ENCODE measurements at regions not wholly inside any gene's neighbourhood (a gene's known extent, or its start where the extent isn't known, plus 50 kb on each side); places are given as distances from the start of the nearest gene placed in this dataset.

- H3K23ac ChIP-seq (ENCODE audit: low read depth, low read length) = no peak overlapping the region
- H4K20me1 ChIP-seq (ENCODE audit: insufficient read depth, low read length) = no peaks in the 10 kb centered on the region
- ATAC-seq (ENCODE audit: low read depth) = no peak
- H2BK20ac ChIP-seq (ENCODE audit: low read depth, low read length) = no peak overlapping the region
- H3K27ac ChIP-seq (ENCODE audit: insufficient read depth, low read length) = no peak overlapping the region
- no peak overlapping the region for H4K91ac ChIP-seq (ENCODE audit: insufficient read depth, low read depth, low read length)
- no peak overlapping the region for H2BK5ac ChIP-seq (ENCODE audit: low read depth, low read length, poor library complexity, severe bottlenecking)
- H3K14ac ChIP-seq (replicated peaks; ENCODE audit: low read depth, low read length) = no peak overlapping the region
- WGBS, 2 experiments (ENCODE audit: extremely low coverage in 2 of 2, insufficient read length in 1 of 2) = no CpG with 5 or more reads among the region's 1 CpG
- ChIA-PET POLR2A (ENCODE audit: unreplicated experiment) (no interaction called here), CTCF (no interaction called here)
- no peaks in the 10 kb centered on the region for H3K27me3 ChIP-seq (ENCODE audit: control insufficient read depth, insufficient read depth, low read length)
- no peak overlapping the region for H2AFZ ChIP-seq (replicated peaks; ENCODE audit: low read length, poor library complexity)
- TF ChIP-seq CEBPB (IDR thresholded peaks at IDR 0.05; ENCODE audit: low read depth, low read length) = no peak
- in situ Hi-C loops (cut with MboI; ENCODE audit: low sequenced_read_pairs) = no loop called here
- no peak overlapping the region for H3K9ac ChIP-seq (ENCODE audit: low read depth, low read length)
- H2AK5ac ChIP-seq (ENCODE audit: low read depth, low read length) = no peak overlapping the region
- H2BK15ac ChIP-seq (ENCODE audit: low read depth, low read length) = no peak overlapping the region
- no peak overlapping the region for H4K5ac ChIP-seq (ENCODE audit: low read depth, low read length)
- no peak overlapping the region for H3K4me3 ChIP-seq (ENCODE audit: insufficient read depth, low read depth, low read length)
- no peak overlapping the region for H3K18ac ChIP-seq (ENCODE audit: low read depth, low read length)
- H3K9me3 ChIP-seq (ENCODE audit: control insufficient read depth, insufficient read depth, low read length) = no peaks in the 10 kb centered on the region; the same call in 1 of the 2 replicates
- dilution Hi-C loops (cut with HindIII; ENCODE audit: low sequenced_read_pairs, unreplicated experiment) = no loop called here
- no peak overlapping the region for H3K56ac ChIP-seq (ENCODE audit: extremely low read depth, insufficient read depth, low read length)
- intact Hi-C loops (cut with micrococcal nuclease) = no loop called here
- no TSS peak for BruUV-seq (replicated peaks)
- H3K79me1 ChIP-seq (ENCODE audit: low read depth in 1 of 2, low read length in 2 of 2) = no peaks in the 10 kb centered on the region
- H3K4me2 ChIP-seq (ENCODE audit: low read depth, low read length) = no peak overlapping the region
- H3K9me1 ChIP-seq (ENCODE audit: insufficient read depth, low read length) = no peaks in the 10 kb centered on the region
- H3K4ac ChIP-seq (ENCODE audit: low read depth, low read length) = no peak overlapping the region
- no peak for DNase-seq
- no peak overlapping the region for H2BK120ac ChIP-seq (ENCODE audit: low read depth, low read length)
- H3K36me3 ChIP-seq (ENCODE audit: control insufficient read depth, insufficient read depth, low read length) = no peaks in the 10 kb centered on the region
- H2AK9ac ChIP-seq (replicated peaks; ENCODE audit: low read depth, low read length, poor library complexity) = no peak overlapping the region
- no peak overlapping the region for H4K8ac ChIP-seq (ENCODE audit: low read depth in 2 of 2, low read length in 2 of 2)
- no peaks in the 10 kb centered on the region for H3K4me1 ChIP-seq (ENCODE audit: control insufficient read depth, insufficient read depth, low read length)
Measured at GRCh38 chr3:181879926-181880325, 168.2 kb downstream of the SOX2 start.
